HFFc6 (cell line): ENCODE measurements at regions not wholly inside any gene's neighbourhood (a gene's known extent, or its start where the extent isn't known, plus 50 kb on each side); places are given as distances from the start of the nearest gene placed in this dataset.
"Not testable (repeated sequence)": the region's sequence is repeated elsewhere in the genome, so short reads cannot be mapped to it uniquely, and the experiment has no call there.

ENCODE experiments used
- DNase-seq: peaks from one replicate; pipeline ENCODE4 v3.0.0-alpha.2; 2018
- H3K27ac Mint-ChIP-seq: 2 replicates; pipeline ENCODE4 v1.8.0; 2020; ENCODE audit warnings: mild to moderate bottlenecking, mixed read lengths
- H3K27me3 Mint-ChIP-seq: 2 replicates; pipeline ENCODE4 v1.8.0; 2021; ENCODE audit warnings: mild to moderate bottlenecking, moderate library complexity, mixed read lengths; ENCODE audit not compliant: insufficient read depth
- H3K36me3 Mint-ChIP-seq: 2 replicates; pipeline ENCODE4 v1.8.0; 2021; ENCODE audit warnings: low read depth, mixed read lengths
- H3K4me1 Mint-ChIP-seq: 2 replicates; pipeline ENCODE4 v1.8.0; 2020; ENCODE audit warnings: low read depth, mixed read lengths
- H3K4me3 Mint-ChIP-seq: 2 replicates; pipeline ENCODE4 v1.8.0; 2020; ENCODE audit warnings: mild to moderate bottlenecking, moderate library complexity, mixed read lengths
- H3K9me3 Mint-ChIP-seq: 2 replicates; pipeline ENCODE4 v1.8.0; 2020; ENCODE audit warnings: mild to moderate bottlenecking, mixed read lengths
- TF ChIP-seq, protein P1 (sequence below): fragments of 200-600 bp; sonication (generic); IDR thresholded peaks from 2 replicates; pipeline ENCODE4 v1.5.0; 2021; ENCODE audit warnings: antibody characterized with exemption, mild to moderate bottlenecking

DNA sequence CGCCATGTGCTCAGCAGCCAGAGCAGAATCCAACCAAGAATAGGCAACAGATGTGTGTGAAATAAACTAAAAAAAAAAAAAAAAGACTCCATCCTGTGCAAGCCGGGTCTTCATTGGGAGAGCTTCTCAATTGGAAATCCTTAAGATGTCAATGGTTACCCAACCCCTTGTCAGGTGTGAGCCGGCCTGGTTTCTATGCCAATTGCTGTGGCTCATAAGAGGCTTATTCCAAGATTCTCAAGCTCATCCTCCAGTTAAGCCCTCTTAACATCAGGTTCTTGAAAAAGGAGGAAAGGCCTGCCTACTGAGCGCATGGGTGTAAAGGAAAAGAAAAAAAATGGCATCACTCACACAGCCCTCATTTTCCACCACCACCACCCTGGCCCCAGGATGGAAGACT is 1084.6 kb downstream of the UQCRFS1 start:
- Mint-ChIP-seq H3K27me3 (peaks cover 1% of the 10 kb centered on the region; the same call in 1 of the 2 replicates), H3K4me1 (no peaks in the 10 kb centered on the region), H3K9me3 (peaks cover 53% of the 10 kb centered on the region), H3K27ac (no peak overlapping the region), H3K36me3 (peaks cover 4% of the 10 kb centered on the region; the same call in 1 of the 2 replicates), H3K4me3 (no peak overlapping the region)
- TF ChIP-seq, protein P1, sequence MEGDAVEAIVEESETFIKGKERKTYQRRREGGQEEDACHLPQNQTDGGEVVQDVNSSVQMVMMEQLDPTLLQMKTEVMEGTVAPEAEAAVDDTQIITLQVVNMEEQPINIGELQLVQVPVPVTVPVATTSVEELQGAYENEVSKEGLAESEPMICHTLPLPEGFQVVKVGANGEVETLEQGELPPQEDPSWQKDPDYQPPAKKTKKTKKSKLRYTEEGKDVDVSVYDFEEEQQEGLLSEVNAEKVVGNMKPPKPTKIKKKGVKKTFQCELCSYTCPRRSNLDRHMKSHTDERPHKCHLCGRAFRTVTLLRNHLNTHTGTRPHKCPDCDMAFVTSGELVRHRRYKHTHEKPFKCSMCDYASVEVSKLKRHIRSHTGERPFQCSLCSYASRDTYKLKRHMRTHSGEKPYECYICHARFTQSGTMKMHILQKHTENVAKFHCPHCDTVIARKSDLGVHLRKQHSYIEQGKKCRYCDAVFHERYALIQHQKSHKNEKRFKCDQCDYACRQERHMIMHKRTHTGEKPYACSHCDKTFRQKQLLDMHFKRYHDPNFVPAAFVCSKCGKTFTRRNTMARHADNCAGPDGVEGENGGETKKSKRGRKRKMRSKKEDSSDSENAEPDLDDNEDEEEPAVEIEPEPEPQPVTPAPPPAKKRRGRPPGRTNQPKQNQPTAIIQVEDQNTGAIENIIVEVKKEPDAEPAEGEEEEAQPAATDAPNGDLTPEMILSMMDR = no peak
- DNase-seq = no peak

DNA sequence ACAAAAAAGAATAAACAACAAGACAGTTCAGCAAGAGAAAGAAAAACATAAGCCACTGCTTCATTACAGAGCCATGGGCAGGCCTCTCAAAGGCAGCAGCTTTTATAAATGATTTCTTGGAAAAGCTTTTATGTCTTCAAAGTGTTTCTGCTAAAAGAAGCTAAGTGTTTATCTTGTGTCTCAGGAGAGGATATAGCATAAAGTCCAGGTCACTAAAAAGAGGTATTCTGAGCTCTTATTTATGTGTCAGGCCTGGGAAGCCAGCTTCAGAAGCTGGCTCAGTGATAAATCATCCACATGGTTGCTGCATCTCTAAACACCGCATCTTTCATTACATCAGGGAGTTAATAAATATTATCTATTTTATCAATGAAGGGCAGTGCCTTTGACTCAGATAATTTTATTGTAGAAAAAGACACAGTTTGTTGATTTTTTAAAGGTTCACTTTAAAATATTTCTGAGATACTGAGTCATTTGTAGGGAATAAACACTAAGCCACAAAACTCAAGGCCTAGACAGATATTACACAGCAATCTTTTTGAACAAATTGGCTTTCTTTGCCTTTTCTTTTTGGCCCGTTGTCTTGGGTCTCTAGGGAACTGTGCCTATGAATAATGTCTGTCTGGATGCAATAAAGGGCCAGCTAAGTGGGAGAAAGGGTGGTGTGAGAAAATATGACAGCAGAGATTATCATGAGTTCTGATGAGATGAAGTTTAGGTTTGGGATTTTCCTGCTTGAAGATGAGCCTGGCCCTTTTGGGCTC is 1086.6 kb downstream of the UQCRFS1 start:
- Mint-ChIP-seq H3K36me3 (peaks cover 4% of the 10 kb centered on the region; the same call in 1 of the 2 replicates), H3K4me3 (no peak overlapping the region), H3K9me3 (peaks cover 59% of the 10 kb centered on the region), H3K27ac (no peak overlapping the region), H3K4me1 (no peaks in the 10 kb centered on the region), H3K27me3 (peaks cover under 1% of the 10 kb centered on the region; the same call in 1 of the 2 replicates)
- TF ChIP-seq, protein P1 = no peak
- no peak for DNase-seq

DNA sequence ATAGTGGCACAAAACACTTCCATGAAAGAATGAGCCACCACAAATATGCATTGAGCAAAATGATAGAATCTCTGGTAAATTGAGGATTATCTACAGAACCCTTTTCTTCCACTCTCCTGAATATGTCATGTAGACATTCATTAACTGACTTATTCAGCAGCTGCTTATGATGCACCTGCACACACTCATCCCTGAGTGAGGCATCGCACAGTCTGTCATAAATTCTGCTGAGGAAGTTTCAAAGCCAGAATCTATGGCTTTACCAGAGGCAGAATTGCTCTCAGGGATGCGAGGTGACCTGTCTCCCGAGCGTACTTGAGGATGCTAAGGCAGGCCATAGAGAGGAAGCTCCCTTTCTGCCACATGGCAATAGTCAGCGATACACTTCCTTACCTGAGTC is 1090.2 kb downstream of the UQCRFS1 start:
- Mint-ChIP-seq H3K9me3 (peaks cover 37% of the 10 kb centered on the region), H3K27me3 (no peaks in the 10 kb centered on the region)

DNA sequence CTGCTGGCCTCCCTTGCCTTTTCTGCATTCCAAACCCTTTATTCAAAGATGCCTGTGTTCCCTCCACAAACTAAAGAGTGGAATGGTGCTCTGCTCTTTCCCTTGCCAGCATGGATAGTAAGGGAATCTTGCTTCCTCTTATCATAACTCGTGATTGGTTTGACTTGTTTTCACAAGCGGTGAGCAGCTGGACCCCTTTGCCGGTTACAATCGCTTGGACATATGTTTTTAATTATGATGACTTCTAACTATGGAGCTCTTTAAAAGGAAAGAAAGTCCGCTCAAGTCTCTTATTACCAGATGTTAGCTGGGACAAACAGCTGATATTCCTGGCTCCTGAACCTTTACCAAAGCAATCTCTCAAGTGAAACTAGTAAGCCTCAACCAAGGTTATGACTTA is 1094.7 kb downstream of the UQCRFS1 start:
- H3K27ac Mint-ChIP-seq = no peak overlapping the region
- no peaks in the 10 kb centered on the region for H3K27me3 Mint-ChIP-seq
- H3K9me3 Mint-ChIP-seq = peaks cover 41% of the 10 kb centered on the region
- TF ChIP-seq, protein P1 = no peak
- H3K4me3 Mint-ChIP-seq = no peak overlapping the region
- H3K4me1 Mint-ChIP-seq = no peaks in the 10 kb centered on the region
- DNase-seq = no peak
- H3K36me3 Mint-ChIP-seq = peaks cover 9% of the 10 kb centered on the region; the same call in 1 of the 2 replicates

More for the DNA sequence above, 1090.2 kb downstream of the UQCRFS1 start:
- Mint-ChIP-seq H3K4me1 (no peaks in the 10 kb centered on the region), H3K4me3 (no peak overlapping the region), H3K27ac (no peak overlapping the region), H3K36me3 (peaks cover 4% of the 10 kb centered on the region; the same call in 1 of the 2 replicates)
- DNase-seq = no peak
- TF ChIP-seq, protein P1 = no peak

DNA sequence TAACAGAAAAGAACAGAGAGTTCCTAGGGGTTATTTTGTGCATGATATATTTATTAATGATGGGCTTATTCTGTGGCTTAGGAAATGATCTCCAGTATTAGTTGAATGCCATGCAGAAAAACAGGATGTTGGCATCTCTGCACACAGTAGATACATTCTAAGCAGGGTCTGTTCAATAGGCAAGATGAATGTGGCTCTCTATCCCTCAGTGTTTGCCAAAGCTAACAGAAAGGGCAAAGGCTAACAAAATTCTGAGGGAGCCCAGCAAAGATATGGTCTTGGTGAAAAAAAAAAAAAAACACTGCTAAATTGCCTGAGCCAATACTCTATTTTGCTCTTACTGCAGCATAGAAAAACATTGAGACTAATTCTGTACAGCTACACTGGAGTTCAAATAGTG is 1095.8 kb downstream of the UQCRFS1 start:
- H3K4me1 Mint-ChIP-seq = no peaks in the 10 kb centered on the region

DNA sequence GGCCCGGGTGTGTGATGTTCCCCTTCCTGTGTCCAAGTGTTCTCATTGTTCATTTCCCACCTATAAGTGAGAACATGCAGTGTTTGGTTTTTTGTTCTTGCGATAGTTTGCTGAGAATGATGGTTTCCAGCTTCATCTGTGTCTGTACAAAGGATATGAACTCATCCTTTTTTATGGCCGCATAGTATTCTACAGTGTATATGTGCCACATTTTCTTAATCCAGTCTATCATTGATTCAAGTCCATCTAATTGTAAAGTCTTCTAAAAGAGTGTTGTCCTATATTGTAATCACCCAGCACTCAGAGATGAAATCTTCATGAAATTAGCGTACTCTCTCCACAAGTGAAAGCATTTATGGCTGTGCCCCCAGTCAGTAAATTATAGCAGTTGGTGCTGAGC is 1096.6 kb downstream of the UQCRFS1 start:
- not testable (repeated sequence) for DNase-seq, H3K27me3 Mint-ChIP-seq, H3K27ac Mint-ChIP-seq, H3K36me3 Mint-ChIP-seq, H3K4me3 Mint-ChIP-seq, H3K4me1 Mint-ChIP-seq
- H3K9me3 Mint-ChIP-seq = peaks cover 47% of the 10 kb centered on the region

More for the DNA sequence above, 1095.8 kb downstream of the UQCRFS1 start:
- H3K4me3 Mint-ChIP-seq = no peak overlapping the region
- H3K36me3 Mint-ChIP-seq = peaks cover 10% of the 10 kb centered on the region; the same call in 1 of the 2 replicates
- TF ChIP-seq, protein P1 = no peak
- H3K27me3 Mint-ChIP-seq = no peaks in the 10 kb centered on the region
- no peak overlapping the region for H3K27ac Mint-ChIP-seq
- DNase-seq = no peak
- peaks cover 45% of the 10 kb centered on the region for H3K9me3 Mint-ChIP-seq
